Endothelial cell of umbilical vein (primary cell): ENCODE measurements at regions not wholly inside any gene's neighbourhood (a gene's known extent, or its start where the extent isn't known, plus 50 kb on each side); places are given as distances from the start of the nearest gene placed in this dataset.

Experiments used
- CTCF ChIP-seq, 2 donors: IDR thresholded peaks; 1 replicate in 1 of 2; 2 replicates in 1 of 2; pipeline ENCODE4 v1.5.1; 2011; ENCODE audit warnings: low read length in 2 of 2, mild to moderate bottlenecking in 2 of 2, moderate library complexity in 2 of 2, control low read depth in 1 of 2, inconsistent platforms in 1 of 2, low read depth in 1 of 2; ENCODE audit not compliant: insufficient read depth in 1 of 2; ENCODE audit errors: extremely low read depth in 1 of 2
- EZH2 ChIP-seq: IDR thresholded peaks from 2 replicates; pipeline ENCODE4 v1.6.1; 2012; ENCODE audit warnings: borderline replicate concordance, low read depth, mild to moderate bottlenecking, moderate library complexity, low read length, inconsistent platforms; ENCODE audit not compliant: severe bottlenecking
- POLR2A ChIP-seq: IDR thresholded peaks from 2 replicates; pipeline ENCODE4 v1.6.1; 2012; ENCODE audit warnings: low read depth, mild to moderate bottlenecking, control low read depth, low read length
- POLR2AphosphoS5 ChIP-seq: IDR thresholded peaks from 2 replicates; pipeline ENCODE4 v1.6.1; 2012; ENCODE audit warnings: low read depth, mild to moderate bottlenecking, control low read depth, low read length, moderate library complexity; ENCODE audit not compliant: insufficient read depth

- TF ChIP-seq CTCF (IDR thresholded peaks at IDR 0.05; ENCODE audit: extremely low read depth in 1 of 2, insufficient read depth in 1 of 2, low read depth in 1 of 2, low read length in 2 of 2) (no peak), POLR2AphosphoS5 (no peak), EZH2 (no peak), POLR2A (no peak)
Observed at GRCh38 chr7:19519443-19520021, 189.3 kb downstream of the POLR1F start.
